Endothelial cell (in vitro differentiated cells): ENCODE measurements at regions not wholly inside any gene's neighbourhood (a gene's known extent, or its start where the extent isn't known, plus 50 kb on each side); places are given as distances from the start of the nearest gene placed in this dataset.

ENCODE experiments used
- DNase-seq: peaks from one replicate; pipeline ENCODE4 v3.0.0; 2021; ENCODE audit warnings: low spot score
- H3K27ac Mint-ChIP-seq: one replicate; pipeline ENCODE4 v1.8.0; 2021; ENCODE audit warnings: mixed read lengths, inconsistent platforms; ENCODE audit not compliant: unreplicated experiment
- H3K27me3 Mint-ChIP-seq: one replicate; pipeline ENCODE4 v1.8.0; 2021; ENCODE audit warnings: mild to moderate bottlenecking, moderate library complexity, mixed read lengths, inconsistent platforms; ENCODE audit not compliant: unreplicated experiment
- H3K36me3 Mint-ChIP-seq: one replicate; pipeline ENCODE4 v1.8.0; 2021; ENCODE audit warnings: mild to moderate bottlenecking, low read depth, mixed read lengths, inconsistent platforms; ENCODE audit not compliant: unreplicated experiment
- H3K4me1 Mint-ChIP-seq: one replicate; pipeline ENCODE4 v1.8.0; 2021; ENCODE audit warnings: mild to moderate bottlenecking, mixed read lengths, inconsistent platforms; ENCODE audit not compliant: unreplicated experiment
- H3K4me3 Mint-ChIP-seq: one replicate; pipeline ENCODE4 v1.8.0; 2021; ENCODE audit warnings: mild to moderate bottlenecking, mixed read lengths, inconsistent platforms; ENCODE audit not compliant: unreplicated experiment
- H3K9me3 Mint-ChIP-seq: one replicate; pipeline ENCODE4 v1.8.0; 2021; ENCODE audit warnings: mixed read lengths, inconsistent platforms; ENCODE audit not compliant: unreplicated experiment
- CTCF ChIP-seq: fragments of 200-600 bp; sonication (generic); IDR thresholded peaks from one replicate; pipeline ENCODE4 v1.5.0; 2021; ENCODE audit warnings: antibody characterized with exemption; ENCODE audit not compliant: unreplicated experiment

GRCh38 chr9:129323376-129323998, 145.4 kb upstream of the IER5L start:
- H3K27ac Mint-ChIP-seq, result no peak overlapping the region
- no peaks in the 10 kb centered on the region for H3K9me3 Mint-ChIP-seq
- H3K4me1 Mint-ChIP-seq, result peaks cover 2% of the 10 kb centered on the region
- H3K36me3 Mint-ChIP-seq, result no peaks in the 10 kb centered on the region
- peaks cover 1% of the 10 kb centered on the region for H3K27me3 Mint-ChIP-seq
- no peak for TF ChIP-seq CTCF
- no peak overlapping the region for H3K4me3 Mint-ChIP-seq
- no peak for DNase-seq

DNA sequence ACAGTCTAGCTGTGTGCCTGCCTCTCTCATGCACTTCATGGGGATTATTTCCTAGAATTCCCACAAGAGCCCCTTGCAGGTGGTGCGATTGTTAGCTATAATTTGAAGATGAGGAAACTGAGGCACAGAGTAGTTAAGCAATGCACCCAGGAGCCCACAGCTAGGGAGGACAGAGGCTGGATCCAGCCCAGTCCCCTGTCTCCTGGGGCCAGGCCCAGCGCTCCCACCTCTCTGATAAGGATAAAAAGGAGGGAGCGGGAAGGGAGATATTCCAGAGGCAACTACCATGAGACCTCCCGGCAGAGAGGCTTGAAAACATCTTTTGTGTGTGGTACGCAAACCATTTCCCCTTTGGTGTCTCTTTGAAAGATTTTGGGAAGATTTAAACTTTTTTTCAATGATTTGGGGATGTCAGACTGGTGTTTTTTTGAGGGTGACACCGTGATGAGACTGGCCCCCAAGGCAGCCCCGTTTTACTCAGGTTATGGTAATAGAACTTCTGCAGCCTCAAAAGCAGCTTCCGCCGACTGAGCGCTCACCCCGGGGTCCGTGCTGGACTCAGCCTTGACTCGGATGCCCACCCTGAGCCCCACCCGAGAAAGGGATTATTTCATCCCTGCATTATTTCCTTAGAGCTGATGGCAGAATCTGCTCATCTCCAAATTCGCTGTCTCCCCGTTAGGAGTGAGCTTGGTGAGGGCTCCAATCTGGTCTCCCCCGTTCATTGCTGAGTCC, 144.7 kb upstream of the IER5L start:
- Mint-ChIP-seq H3K27me3 (peaks cover 1% of the 10 kb centered on the region), H3K9me3 (no peaks in the 10 kb centered on the region), H3K36me3 (no peaks in the 10 kb centered on the region), H3K4me3 (no peak overlapping the region), H3K27ac (no peak overlapping the region), H3K4me1 (peaks cover 2% of the 10 kb centered on the region)
- DNase-seq, result no peak
- no peak for TF ChIP-seq CTCF

GRCh38 chr9:129322022-129322621, 144.1 kb upstream of the IER5L start:
- peaks cover 2% of the 10 kb centered on the region for H3K4me1 Mint-ChIP-seq

DNA sequence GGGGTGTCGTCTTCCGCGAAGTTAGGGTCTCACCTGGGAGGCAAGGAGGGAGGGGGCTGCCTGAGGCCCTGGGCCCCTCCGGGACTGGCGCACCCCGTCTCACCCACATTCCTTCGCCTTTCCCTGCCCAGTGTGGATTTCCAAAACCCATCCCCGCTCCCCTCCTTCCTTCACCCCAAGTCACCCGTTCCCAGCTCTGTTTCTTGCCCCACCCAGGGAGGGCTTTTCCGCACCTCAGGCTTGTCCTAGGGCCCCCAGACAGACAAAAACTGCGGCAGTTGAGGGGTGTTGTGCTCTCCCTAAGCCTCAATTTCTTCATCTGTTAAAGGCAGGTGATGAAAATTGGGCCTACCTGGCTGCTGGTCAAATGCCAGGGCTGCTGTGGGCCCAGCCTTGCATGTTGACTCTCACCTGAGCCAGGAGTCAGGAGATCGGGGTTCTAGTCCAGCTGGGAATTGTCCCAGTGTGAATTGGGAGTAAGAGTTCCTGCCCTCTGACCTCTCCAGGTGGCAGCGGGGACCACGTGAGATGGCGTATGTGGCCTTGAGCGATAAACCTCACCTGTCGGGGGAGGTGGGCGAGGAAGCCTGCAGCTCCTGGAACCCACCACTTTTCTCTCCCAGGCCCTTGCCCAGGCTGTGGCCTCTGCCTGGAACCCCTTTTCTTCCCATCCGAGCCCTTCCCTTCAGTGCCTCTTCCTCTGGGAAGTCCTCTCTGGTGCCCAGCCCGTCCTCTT, 143.4 kb upstream of the IER5L start:
- TF ChIP-seq CTCF, result no peak
- DNase-seq, result no peak
- Mint-ChIP-seq H3K36me3 (no peaks in the 10 kb centered on the region), H3K27me3 (peaks cover 1% of the 10 kb centered on the region), H3K4me3 (no peak overlapping the region), H3K4me1 (peaks cover 2% of the 10 kb centered on the region), H3K9me3 (no peaks in the 10 kb centered on the region), H3K27ac (no peak overlapping the region)

More at GRCh38 chr9:129322022-129322621, 144.1 kb upstream of the IER5L start:
- Mint-ChIP-seq H3K36me3 (no peaks in the 10 kb centered on the region), H3K4me3 (no peak overlapping the region), H3K9me3 (no peaks in the 10 kb centered on the region), H3K27me3 (peaks cover 1% of the 10 kb centered on the region), H3K27ac (no peak overlapping the region)
- no peak for DNase-seq
- TF ChIP-seq CTCF, result no peak
